ENCODE measurements at regions not wholly inside any gene's neighbourhood (a gene's known extent, or its start where the extent isn't known, plus 50 kb on each side); places are given as distances from the start of the nearest gene placed in this dataset.

DNA sequence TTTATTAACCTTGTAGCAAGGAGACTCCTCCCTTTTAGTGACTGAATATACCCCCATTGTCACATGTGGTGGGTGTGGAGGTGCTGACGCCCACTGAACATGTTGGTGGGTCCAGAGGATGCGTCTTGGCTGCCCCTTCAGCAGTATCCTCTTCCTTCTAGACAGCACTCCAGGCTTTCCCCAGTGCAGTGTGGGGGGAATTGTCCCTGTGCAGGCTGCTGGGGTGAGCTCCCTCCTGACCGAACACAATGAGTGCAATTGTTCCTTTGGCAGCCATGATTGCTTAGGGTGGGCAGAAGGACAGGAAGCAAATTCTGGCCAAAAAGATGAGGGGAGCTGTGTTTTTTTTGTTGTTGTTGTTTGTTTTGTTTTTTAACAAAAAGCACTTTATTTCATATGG lies 209.3 kb upstream of the PDE10A start:
- TF ChIP-seq, protein P1, sequence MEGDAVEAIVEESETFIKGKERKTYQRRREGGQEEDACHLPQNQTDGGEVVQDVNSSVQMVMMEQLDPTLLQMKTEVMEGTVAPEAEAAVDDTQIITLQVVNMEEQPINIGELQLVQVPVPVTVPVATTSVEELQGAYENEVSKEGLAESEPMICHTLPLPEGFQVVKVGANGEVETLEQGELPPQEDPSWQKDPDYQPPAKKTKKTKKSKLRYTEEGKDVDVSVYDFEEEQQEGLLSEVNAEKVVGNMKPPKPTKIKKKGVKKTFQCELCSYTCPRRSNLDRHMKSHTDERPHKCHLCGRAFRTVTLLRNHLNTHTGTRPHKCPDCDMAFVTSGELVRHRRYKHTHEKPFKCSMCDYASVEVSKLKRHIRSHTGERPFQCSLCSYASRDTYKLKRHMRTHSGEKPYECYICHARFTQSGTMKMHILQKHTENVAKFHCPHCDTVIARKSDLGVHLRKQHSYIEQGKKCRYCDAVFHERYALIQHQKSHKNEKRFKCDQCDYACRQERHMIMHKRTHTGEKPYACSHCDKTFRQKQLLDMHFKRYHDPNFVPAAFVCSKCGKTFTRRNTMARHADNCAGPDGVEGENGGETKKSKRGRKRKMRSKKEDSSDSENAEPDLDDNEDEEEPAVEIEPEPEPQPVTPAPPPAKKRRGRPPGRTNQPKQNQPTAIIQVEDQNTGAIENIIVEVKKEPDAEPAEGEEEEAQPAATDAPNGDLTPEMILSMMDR (tag by site-specific recombination; IDR thresholded peaks at IDR 0.05) = no peak
- TF ChIP-seq ZNF37A (tag by site-specific recombination; IDR thresholded peaks at IDR 0.05) = no peak

Data from HEK293 (cell line).